RWPE1 (cell line): ENCODE measurements at regions not wholly inside any gene's neighbourhood (a gene's known extent, or its start where the extent isn't known, plus 50 kb on each side); places are given as distances from the start of the nearest gene placed in this dataset.

Experiments used
- CTCF ChIA-PET: fragments of 350-600 bp; sonication (Branson Sonifier 250); formaldehyde crosslinking; extraction: SDS; loops from one replicate; lab custom pipeline; 2021; lab: Yijun Ruan, JAX
- POLR2A ChIA-PET: fragments of 400-600 bp; formaldehyde crosslinking; extraction: SDS; loops from one replicate; lab custom pipeline; 2020; ENCODE audit warnings: antibody characterized with exemption; ENCODE audit not compliant: low non-redundant PET; lab: Yijun Ruan, JAX
- DNase-seq: peaks from one replicate; pipeline ENCODE4 v3.0.0; 2012; ENCODE audit warnings: low spot score
- H3K27ac ChIP-seq: fragments of 450-650 bp; 2 replicates; pipeline ENCODE4 v1.5.1; 2017
- TF ChIP-seq, protein P1 (sequence below): fragments of 450-650 bp; conservative IDR thresholded peaks from 2 replicates; pipeline ENCODE4 v1.5.1; 2017; ENCODE audit warnings: low read depth, mild to moderate bottlenecking

DNA sequence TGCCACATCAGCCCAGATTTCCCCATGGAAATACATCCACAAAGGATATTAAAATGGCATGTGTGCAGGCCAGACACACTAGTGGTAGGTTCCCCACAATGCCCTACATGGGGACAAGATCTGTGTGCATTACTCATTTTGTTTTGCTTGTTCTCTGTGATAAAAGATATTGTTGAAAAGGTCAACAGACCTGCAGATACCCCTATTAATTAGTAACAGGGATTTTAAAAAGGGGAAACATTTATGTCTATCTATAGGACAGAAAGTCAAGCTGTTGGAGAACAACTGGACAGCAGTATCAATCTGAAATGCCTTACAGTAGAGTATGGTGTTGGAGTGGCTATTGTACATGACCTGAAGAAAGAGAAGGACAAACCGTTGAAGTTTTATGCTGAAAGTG is 596.0 kb upstream of the GRM7 start:
- TF ChIP-seq, protein P1, sequence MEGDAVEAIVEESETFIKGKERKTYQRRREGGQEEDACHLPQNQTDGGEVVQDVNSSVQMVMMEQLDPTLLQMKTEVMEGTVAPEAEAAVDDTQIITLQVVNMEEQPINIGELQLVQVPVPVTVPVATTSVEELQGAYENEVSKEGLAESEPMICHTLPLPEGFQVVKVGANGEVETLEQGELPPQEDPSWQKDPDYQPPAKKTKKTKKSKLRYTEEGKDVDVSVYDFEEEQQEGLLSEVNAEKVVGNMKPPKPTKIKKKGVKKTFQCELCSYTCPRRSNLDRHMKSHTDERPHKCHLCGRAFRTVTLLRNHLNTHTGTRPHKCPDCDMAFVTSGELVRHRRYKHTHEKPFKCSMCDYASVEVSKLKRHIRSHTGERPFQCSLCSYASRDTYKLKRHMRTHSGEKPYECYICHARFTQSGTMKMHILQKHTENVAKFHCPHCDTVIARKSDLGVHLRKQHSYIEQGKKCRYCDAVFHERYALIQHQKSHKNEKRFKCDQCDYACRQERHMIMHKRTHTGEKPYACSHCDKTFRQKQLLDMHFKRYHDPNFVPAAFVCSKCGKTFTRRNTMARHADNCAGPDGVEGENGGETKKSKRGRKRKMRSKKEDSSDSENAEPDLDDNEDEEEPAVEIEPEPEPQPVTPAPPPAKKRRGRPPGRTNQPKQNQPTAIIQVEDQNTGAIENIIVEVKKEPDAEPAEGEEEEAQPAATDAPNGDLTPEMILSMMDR = no peak
- H3K27ac ChIP-seq = no peak overlapping the region
- ChIA-PET CTCF (no interaction called here), POLR2A (no interaction called here)
- DNase-seq = no peak

DNA sequence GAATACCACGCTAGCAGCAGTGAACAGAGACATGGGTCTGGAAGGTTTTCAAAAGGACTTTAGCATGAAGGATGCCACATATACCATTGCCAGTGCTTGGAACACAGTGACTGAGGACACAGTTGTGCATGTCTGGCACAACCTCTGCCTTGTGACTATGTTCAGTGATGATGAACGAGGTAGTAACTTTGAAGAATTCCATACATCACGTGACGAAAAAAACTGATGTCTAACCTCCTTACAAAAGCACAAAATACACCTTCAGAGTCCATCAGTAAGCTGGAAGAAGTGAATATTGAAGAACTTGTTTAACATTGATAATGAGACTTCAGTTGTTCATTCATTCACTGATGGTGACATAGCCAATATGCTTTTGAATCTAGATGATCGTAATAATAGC is 594.8 kb upstream of the GRM7 start:
- DNase-seq = no peak
- POLR2A ChIA-PET = no interaction called here
- TF ChIP-seq, protein P1 = no peak
- CTCF ChIA-PET = no interaction called here
- H3K27ac ChIP-seq = no peak overlapping the region

GRCh38 chr3:6273878-6274277 is 587.0 kb upstream of the GRM7 start:
- ChIA-PET CTCF (no interaction called here), POLR2A (no interaction called here)
- no peak overlapping the region for H3K27ac ChIP-seq
- TF ChIP-seq, protein P1 = no peak
- no peak for DNase-seq

DNA sequence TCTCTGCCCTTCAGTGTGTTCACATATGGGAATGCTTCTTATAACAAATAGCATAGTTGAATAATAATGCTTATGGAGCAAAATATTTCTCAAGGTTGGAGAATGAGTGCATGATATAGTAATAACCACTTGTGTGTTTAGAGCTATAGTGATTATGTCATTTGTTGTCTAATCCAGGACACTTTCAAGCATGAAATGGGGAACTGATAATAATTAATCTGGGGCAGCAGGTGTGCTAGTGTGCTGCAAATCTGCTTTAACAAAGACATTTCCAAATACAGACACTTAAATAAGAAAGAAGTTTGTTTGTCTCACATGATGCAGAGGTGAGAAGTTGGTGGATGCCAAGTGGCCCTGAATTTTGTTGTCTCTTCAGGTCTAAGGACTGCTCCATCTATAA is 579.3 kb upstream of the GRM7 start:
- TF ChIP-seq, protein P1 = no peak
- H3K27ac ChIP-seq = no peak overlapping the region
- ChIA-PET POLR2A (no interaction called here), CTCF (no interaction called here)
- no peak for DNase-seq

DNA sequence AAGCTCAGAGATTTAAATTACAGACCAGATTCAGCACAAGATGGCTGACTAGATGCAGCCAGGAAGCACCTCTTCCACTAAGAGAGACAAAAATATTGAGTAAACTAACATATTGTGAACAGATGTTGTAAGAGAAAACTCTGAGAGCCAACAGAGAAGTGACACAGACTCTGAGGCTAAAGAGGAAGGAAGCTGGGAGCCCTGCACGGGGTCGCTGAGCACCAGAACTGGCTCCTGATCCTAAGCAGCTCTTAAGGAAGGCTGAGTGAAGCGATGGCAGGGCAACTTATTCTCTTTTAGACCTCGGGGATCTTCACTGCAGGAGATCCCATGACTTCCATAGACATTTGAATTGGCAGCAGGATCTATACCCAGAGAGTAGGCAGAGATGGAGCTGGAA is 578.0 kb upstream of the GRM7 start:
- TF ChIP-seq, protein P1 = no peak
- POLR2A ChIA-PET = no interaction called here
- no peak for DNase-seq
- no peak overlapping the region for H3K27ac ChIP-seq
- CTCF ChIA-PET = no interaction called here

DNA sequence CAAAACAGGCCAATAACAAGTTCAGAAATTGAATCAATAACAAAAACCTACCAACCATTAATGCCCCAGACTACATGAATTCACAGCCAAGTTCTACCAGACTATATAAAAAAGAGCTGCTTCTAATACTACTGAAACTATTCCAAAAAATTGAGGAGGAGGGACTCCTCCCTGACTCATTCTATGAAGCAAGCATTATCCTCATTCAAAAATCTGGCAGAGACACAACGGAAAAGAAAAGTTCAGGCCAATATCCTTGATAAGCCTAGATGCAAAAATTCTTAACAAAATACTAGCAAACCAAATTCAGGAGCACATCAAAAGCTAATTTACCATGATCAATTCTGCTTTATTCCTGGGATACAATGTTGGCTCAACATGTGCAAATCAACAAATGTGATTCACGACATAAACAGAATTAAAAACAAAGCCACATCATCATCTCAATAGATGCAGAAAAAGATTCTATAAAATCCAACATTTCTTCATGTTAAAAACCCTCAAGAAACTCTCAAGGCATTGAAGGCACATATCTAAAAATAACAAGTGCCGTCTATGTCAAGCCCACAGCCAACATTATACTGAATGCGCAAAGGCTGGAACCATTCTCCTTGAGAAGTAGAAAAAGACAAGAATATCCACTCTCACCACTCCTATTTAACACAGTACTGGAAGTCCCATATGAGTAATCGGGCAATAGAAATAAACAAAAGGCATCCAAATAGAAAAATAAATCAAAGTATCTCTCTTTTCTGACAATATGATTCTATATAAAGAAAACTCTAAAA is 573.6 kb upstream of the GRM7 start:
- no peak for DNase-seq
- H3K27ac ChIP-seq = no peak overlapping the region
- ChIA-PET POLR2A (no interaction called here), CTCF (interaction anchor here (0.6 kb wide), 1 partner anchor 220 kb away, joined by 3 read pairs; no protein-coding TSS in a partner anchor)
- TF ChIP-seq, protein P1 = no peak
